MV-4-11 (cell line): ENCODE measurements at regions not wholly inside any gene's neighbourhood (a gene's known extent, or its start where the extent isn't known, plus 50 kb on each side); places are given as distances from the start of the nearest gene placed in this dataset.

Experiments used
- DNase-seq: peaks from one replicate; lab custom pipeline; 2025; lab: John Stamatoyannopoulos, UW

- DNase-seq, result no peak
Measured at GRCh38 chr15:62985768-62986167, 56.8 kb upstream of the TPM1 start.

- DNase-seq, result no peak
Measured at GRCh38 chr15:62986948-62987347, 55.6 kb upstream of the TPM1 start.

GRCh38 chr15:62988701-62989100 is 53.8 kb upstream of the TPM1 start:
- no peak for DNase-seq

GRCh38 chr15:62989366-62990055 is 53.0 kb upstream of the TPM1 start:
- DNase-seq, result no peak

- DNase-seq, result no peak
Measured at GRCh38 chr15:62991698-62992097, 50.8 kb upstream of the TPM1 start.

GRCh38 chr15:62992302-62992701 is 50.2 kb upstream of the TPM1 start:
- DNase-seq, result no peak
